GM18951 (cell line): ENCODE measurements at regions not wholly inside any gene's neighbourhood (a gene's known extent, or its start where the extent isn't known, plus 50 kb on each side); places are given as distances from the start of the nearest gene placed in this dataset.

Experiments used
- POLR2A ChIP-seq: IDR thresholded peaks from 4 replicates; pipeline ENCODE4 v1.6.1; 2011; ENCODE audit warnings: mild to moderate bottlenecking; ENCODE audit not compliant: insufficient read length, insufficient read depth; ENCODE audit errors: extremely low read depth
- in situ Hi-C: fragments of 300-500 bp; cut with MboI; formaldehyde crosslinking; loops from one replicate; pipeline ENCODE4 v1.12.0; 2022; ENCODE audit warnings: low sequenced_read_pairs, mixed read lengths, inconsistent platforms; ENCODE audit not compliant: unreplicated experiment

- TF ChIP-seq POLR2A, result no peak
- in situ Hi-C loops, result no loop called here
Measured at GRCh38 chr16:73172973-73173709, 125.2 kb upstream of the ZFHX3 start.

- in situ Hi-C loops, result no loop called here
Measured at GRCh38 chr16:73172241-73172972, 124.5 kb upstream of the ZFHX3 start.

DNA sequence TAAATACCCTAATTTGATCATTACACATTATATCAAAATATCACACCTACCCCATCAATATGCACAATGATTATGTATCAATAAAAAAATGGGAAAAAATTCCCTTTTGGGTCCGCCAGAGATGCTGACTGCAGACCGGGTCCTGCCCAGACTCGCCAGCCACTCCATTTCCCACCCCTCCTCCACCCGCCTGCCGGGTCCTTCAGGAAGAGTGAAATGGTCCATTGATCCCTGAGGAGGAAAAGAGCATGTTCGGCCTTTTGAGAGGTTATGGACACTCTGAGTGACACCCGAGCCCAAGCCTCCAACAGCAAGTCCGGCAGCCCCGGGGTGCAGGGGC is 123.9 kb upstream of the ZFHX3 start:
- no peak for TF ChIP-seq POLR2A
- in situ Hi-C loops, result no loop called here

More at GRCh38 chr16:73172241-73172972, 124.5 kb upstream of the ZFHX3 start:
- TF ChIP-seq POLR2A, result no peak

DNA sequence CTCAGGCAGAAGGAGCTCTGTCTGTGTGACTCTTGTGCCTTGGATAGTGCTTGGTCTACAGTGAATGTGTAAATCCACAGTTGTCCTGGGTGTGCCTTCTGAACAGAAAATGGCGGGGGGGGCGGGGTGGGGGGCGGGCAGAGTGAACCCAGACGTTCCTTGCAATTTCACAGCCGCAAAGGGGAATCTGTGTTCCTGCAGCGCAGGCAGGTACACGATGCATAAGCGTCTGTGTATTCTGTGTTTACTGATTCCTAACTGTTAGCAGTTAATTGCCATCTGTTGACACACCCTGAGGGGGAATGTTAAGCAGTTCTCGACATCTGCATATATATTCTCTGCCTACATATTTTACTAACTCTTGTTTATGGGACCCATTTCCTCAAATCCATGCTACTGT is 123.5 kb upstream of the ZFHX3 start:
- TF ChIP-seq POLR2A, result no peak
- in situ Hi-C loops, result no loop called here

DNA sequence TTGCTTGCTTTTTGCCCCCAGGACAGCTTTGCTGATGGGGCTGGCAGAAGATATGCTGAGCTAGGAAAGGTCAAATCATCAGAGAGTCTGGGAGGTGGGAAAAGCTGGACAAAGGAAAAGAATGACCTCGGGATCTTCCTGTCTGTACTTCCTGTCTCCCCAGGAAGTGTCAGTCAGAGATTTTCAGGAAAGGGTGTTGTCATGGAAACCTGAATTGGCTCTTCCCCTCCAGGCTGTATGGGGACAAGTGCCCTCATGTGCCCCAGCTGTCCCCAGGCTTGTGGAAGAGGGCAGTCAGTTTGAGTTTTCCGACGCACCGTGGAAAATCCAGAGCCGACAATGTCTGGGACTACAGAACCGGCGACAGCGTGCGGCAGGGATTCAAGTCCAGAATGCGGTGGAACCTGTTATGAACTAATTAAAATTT is 122.7 kb upstream of the ZFHX3 start:
- no peak for TF ChIP-seq POLR2A
- in situ Hi-C loops, result no loop called here

DNA sequence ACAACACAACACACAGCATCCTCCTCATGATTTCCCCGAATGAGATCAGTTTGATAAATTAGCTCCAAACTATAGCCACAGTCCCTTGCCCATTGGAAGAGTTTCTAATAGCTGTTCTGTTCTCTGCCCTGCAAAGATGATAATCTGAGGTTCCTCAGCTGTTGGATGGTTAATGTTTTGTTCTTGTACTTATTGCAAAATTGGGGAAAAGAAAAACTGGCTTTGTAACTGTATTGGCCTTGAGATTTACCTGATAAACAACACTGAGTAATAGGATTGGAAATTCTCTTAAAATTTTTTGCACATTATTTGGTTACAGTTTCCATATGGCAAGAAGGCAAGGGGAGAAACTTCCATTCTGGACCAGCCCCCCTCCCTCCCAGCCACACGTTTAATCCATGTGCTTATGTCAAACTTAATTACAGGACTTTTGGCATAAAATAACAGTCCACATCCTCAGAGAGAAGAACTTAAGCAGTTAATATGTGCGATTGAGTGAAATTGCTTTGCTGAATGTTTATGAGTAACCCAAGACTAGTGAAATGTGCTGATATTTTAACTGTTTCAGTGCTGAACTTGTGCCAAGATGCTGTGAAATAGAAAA is 119.1 kb upstream of the ZFHX3 start:
- in situ Hi-C loops, result no loop called here
- no peak for TF ChIP-seq POLR2A

- no peak for TF ChIP-seq POLR2A
- in situ Hi-C loops, result no loop called here
Measured at GRCh38 chr16:73166441-73166851, 118.5 kb upstream of the ZFHX3 start.

DNA sequence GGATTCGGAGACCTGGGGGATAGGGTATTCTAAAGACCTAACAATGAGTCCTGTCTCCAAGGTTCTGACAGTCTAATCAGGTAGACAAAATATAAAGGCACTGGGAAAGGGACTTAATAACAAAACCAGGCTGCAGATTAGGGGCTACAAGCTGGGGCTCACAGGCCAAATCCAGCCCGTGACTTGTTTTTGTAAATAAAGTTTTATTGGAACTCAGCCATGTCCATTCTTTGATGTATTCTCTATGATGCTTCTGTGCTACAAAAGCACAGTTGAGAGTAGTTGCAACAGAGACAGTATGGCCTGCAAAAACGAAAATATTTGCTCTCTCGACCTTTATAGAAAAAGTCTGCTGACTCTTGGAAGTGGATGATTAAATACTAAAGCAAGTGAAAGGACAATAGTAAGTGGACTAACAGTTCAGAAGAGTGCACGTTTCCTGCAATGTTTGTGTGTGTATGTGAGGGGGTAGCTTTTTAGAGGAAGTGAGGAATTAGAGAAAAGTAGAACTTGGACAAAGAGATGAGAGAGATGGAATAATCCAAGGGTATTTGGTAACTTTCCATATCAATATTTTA is 115.4 kb upstream of the ZFHX3 start:
- in situ Hi-C loops, result no loop called here
- TF ChIP-seq POLR2A, result no peak

- in situ Hi-C loops, result no loop called here
- TF ChIP-seq POLR2A, result no peak
Measured at GRCh38 chr16:73161977-73162376, 114.0 kb upstream of the ZFHX3 start.

DNA sequence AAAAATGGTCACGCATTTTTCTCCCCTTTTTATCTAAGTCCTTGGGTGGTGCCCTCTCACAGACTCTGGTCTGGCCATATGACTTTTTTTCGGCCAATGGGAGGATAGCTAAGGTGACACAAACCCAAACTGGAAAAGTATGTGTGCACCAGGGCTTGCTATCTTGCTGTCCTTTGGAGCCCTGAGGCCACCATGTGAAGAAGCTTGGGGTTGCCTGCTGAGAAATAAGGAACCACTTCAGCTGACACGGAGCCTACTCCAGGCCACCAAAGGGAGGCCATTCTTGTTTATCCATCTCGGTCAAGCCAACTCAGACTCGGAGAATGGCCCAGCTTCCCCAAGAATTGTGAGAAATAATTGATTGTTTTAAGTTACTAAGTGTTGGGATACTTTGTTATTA is 111.4 kb upstream of the ZFHX3 start:
- no peak for TF ChIP-seq POLR2A
- in situ Hi-C loops, result no loop called here

DNA sequence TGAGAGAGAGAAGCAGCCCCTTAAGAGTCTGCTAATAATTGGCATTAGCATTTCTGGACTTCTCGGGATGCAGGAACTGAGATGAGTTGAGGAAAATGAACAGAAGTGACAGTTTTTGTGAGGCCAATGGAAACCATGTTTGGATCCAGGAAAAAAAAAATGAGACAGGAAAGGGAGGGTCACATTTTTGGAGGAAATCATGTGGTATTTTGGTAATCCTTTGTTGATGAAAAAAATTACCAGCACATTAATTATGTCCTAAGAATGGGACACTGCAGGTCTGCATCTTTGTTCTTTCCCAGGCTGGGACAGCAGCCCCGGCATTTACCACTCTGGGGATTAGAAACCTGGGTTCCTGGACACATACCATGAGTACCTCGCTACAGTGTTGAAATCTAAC is 109.9 kb upstream of the ZFHX3 start:
- TF ChIP-seq POLR2A, result no peak

GRCh38 chr16:73154063-73154870 is 106.3 kb upstream of the ZFHX3 start:
- in situ Hi-C loops, result no loop called here
- no peak for TF ChIP-seq POLR2A

More for the DNA sequence above, 109.9 kb upstream of the ZFHX3 start:
- in situ Hi-C loops, result no loop called here
